ENCODE measurements at regions not wholly inside any gene's neighbourhood (a gene's known extent, or its start where the extent isn't known, plus 50 kb on each side); places are given as distances from the start of the nearest gene placed in this dataset.

- no peak for TF ChIP-seq CREB5 (CRISPR knock-in tag; IDR thresholded peaks at IDR 0.05; ENCODE audit: low read depth)
- no peak for TF ChIP-seq ZFP30 (CRISPR knock-in tag; IDR thresholded peaks at IDR 0.05)
- TF ChIP-seq ZNF70 (CRISPR knock-in tag; IDR thresholded peaks at IDR 0.05) = no peak
- no peak for TF ChIP-seq TOX (CRISPR knock-in tag; IDR thresholded peaks at IDR 0.05; ENCODE audit: borderline replicate concordance)
- TF ChIP-seq ZC3H10 (CRISPR knock-in tag; IDR thresholded peaks at IDR 0.05) = no peak
- TF ChIP-seq, protein P1, sequence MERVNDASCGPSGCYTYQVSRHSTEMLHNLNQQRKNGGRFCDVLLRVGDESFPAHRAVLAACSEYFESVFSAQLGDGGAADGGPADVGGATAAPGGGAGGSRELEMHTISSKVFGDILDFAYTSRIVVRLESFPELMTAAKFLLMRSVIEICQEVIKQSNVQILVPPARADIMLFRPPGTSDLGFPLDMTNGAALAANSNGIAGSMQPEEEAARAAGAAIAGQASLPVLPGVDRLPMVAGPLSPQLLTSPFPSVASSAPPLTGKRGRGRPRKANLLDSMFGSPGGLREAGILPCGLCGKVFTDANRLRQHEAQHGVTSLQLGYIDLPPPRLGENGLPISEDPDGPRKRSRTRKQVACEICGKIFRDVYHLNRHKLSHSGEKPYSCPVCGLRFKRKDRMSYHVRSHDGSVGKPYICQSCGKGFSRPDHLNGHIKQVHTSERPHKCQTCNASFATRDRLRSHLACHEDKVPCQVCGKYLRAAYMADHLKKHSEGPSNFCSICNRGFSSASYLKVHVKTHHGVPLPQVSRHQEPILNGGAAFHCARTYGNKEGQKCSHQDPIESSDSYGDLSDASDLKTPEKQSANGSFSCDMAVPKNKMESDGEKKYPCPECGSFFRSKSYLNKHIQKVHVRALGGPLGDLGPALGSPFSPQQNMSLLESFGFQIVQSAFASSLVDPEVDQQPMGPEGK (CRISPR knock-in tag; IDR thresholded peaks at IDR 0.05; ENCODE audit: borderline replicate concordance) = no peak
- no peak for TF ChIP-seq ZFP3 (CRISPR knock-in tag; IDR thresholded peaks at IDR 0.05)
- TF ChIP-seq CSDC2 (CRISPR knock-in tag; IDR thresholded peaks at IDR 0.05) = no peak
- TF ChIP-seq OSR1 (CRISPR knock-in tag; IDR thresholded peaks at IDR 0.05) = no peak
- TF ChIP-seq POU6F1 (CRISPR knock-in tag; IDR thresholded peaks at IDR 0.05; ENCODE audit: borderline replicate concordance, low read depth) = no peak
- TF ChIP-seq SNAI2 (CRISPR knock-in tag; IDR thresholded peaks at IDR 0.05) = no peak
- no peak for TF ChIP-seq RARB (CRISPR knock-in tag; IDR thresholded peaks at IDR 0.05)
Measured at GRCh38 chr9:34884747-34885189, 73.3 kb upstream of the PHF24 start.
